SK-N-MC (cell line): ENCODE measurements at regions not wholly inside any gene's neighbourhood (a gene's known extent, or its start where the extent isn't known, plus 50 kb on each side); places are given as distances from the start of the nearest gene placed in this dataset.

Experiments used
- EZH2 ChIP-seq: fragments of 200-600 bp; sonication (generic); IDR thresholded peaks from one replicate; pipeline ENCODE4 v1.6.1; 2017; ENCODE audit warnings: antibody characterized with exemption
- POLR2AphosphoS5 ChIP-seq: IDR thresholded peaks from 2 replicates; pipeline ENCODE4 v1.6.1; 2012; ENCODE audit warnings: mild to moderate bottlenecking, low read depth, low read length, borderline replicate concordance

DNA sequence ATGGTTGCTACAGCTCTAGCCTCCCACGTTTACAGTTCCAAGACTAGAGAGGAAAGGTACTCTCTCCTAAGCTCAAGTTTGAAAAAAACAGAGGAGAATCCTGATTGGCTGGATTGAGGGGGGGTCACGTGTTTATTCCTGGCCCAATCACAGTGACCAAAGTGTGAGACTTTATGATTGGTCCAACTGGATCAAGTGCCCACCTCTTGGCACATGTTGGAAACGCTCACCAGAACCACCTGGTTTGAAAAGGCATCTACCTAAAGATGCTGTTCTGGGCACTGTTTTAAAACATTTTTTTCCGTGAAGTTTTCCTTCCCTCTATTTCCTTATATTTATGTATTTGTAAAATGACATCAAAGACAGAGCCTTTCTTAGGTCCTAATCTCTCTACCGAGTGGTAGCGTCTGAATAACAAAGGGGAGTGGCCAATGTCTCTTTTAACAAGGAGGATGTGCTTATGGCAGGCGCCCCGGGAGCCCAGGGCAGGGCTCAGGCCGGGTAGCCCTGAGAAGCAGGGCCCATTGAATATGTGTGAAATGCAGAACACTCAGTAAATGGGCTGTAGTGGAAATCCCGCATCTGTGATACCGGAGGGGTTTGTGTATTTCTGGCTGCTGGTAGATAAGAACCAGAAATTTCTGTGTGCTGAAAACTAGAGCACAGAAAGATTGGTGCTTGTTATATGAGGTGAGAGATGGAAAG, 146.2 kb downstream of the ATP23 start:
- no peak for TF ChIP-seq EZH2
- TF ChIP-seq POLR2AphosphoS5: no peak
